H9 (cell line): ENCODE measurements at regions not wholly inside any gene's neighbourhood (a gene's known extent, or its start where the extent isn't known, plus 50 kb on each side); places are given as distances from the start of the nearest gene placed in this dataset.
"Not testable (repeated sequence)": the region's sequence is repeated elsewhere in the genome, so short reads cannot be mapped to it uniquely, and the experiment has no call there.

Experiments used
- DNase-seq: peaks from one replicate; pipeline ENCODE4 v3.0.0-alpha.2; 2017
- H2AFZ ChIP-seq: one replicate; pipeline ENCODE4 v1.6.1; 2013; ENCODE audit warnings: mild to moderate bottlenecking, low read length, control low read depth, moderate library complexity
- H2AK5ac ChIP-seq: 2 replicates; pipeline ENCODE4 v1.6.1; 2013; ENCODE audit warnings: low read length, control low read depth, mixed read lengths; ENCODE audit not compliant: insufficient read length
- H2BK120ac ChIP-seq: one replicate; pipeline ENCODE4 v1.6.1; 2013; ENCODE audit warnings: low read depth, mild to moderate bottlenecking, low read length, control low read depth, inconsistent platforms; ENCODE audit not compliant: poor library complexity, severe bottlenecking
- H2BK12ac ChIP-seq: 2 replicates; pipeline ENCODE4 v1.6.1; 2013; ENCODE audit warnings: low read length, control low read depth, mixed read lengths, low read depth; ENCODE audit not compliant: insufficient read length
- H2BK15ac ChIP-seq: 2 replicates; pipeline ENCODE4 v1.6.1; 2013; ENCODE audit warnings: low read depth, low read length, control low read depth
- H2BK20ac ChIP-seq: one replicate; pipeline ENCODE4 v1.6.1; 2013; ENCODE audit warnings: low read depth, mild to moderate bottlenecking, low read length, control low read depth, inconsistent platforms; ENCODE audit not compliant: poor library complexity, severe bottlenecking
- H2BK5ac ChIP-seq: 2 replicates; pipeline ENCODE4 v1.6.1; 2013; ENCODE audit warnings: low read length, control low read depth, mixed read lengths; ENCODE audit not compliant: insufficient read length
- H3K14ac ChIP-seq: 2 replicates; pipeline ENCODE4 v1.6.1; 2013; ENCODE audit warnings: low read length, control low read depth; ENCODE audit not compliant: insufficient read depth
- H3K18ac ChIP-seq: 2 replicates; pipeline ENCODE4 v1.6.1; 2013; ENCODE audit warnings: low read depth, mild to moderate bottlenecking, mixed read lengths, low read length, control low read depth; ENCODE audit not compliant: insufficient read length
- H3K23ac ChIP-seq: 2 replicates; pipeline ENCODE4 v1.6.1; 2013; ENCODE audit warnings: low read length, control low read depth, mixed read lengths, low read depth; ENCODE audit not compliant: insufficient read length
- H3K23me2 ChIP-seq: 2 replicates; pipeline ENCODE4 v1.6.1; 2013; ENCODE audit warnings: low read depth, mild to moderate bottlenecking, mixed read lengths, low read length, control low read depth; ENCODE audit not compliant: insufficient read length, poor library complexity, severe bottlenecking
- H3K27ac ChIP-seq: 2 replicates; pipeline ENCODE4 v1.5.1; 2013; ENCODE audit warnings: low read length, control low read depth, mixed read lengths, low read depth; ENCODE audit not compliant: insufficient read length
- H3K27me3 ChIP-seq: 2 replicates; pipeline ENCODE4 v1.6.1; 2013; ENCODE audit warnings: low read length, control low read depth, inconsistent platforms; ENCODE audit not compliant: insufficient read depth
- H3K4ac ChIP-seq: 2 replicates; pipeline ENCODE4 v1.6.1; 2013; ENCODE audit warnings: low read depth, mild to moderate bottlenecking, control low read depth, inconsistent platforms, low read length, moderate library complexity
- H3K4me1 ChIP-seq: 2 replicates; pipeline ENCODE4 v1.6.1; 2013; ENCODE audit warnings: low read length, control low read depth, inconsistent platforms; ENCODE audit not compliant: insufficient read depth
- H3K4me2 ChIP-seq: 2 replicates; pipeline ENCODE4 v1.6.1; 2013; ENCODE audit warnings: low read length, control low read depth, mixed read lengths; ENCODE audit not compliant: insufficient read length, insufficient read depth
- H3K56ac ChIP-seq: 2 replicates; pipeline ENCODE4 v1.6.1; 2013; ENCODE audit warnings: low read depth, mild to moderate bottlenecking, mixed read lengths, low read length, control low read depth; ENCODE audit not compliant: insufficient read length
- H3K79me1 ChIP-seq: 2 replicates; pipeline ENCODE4 v1.6.1; 2013; ENCODE audit warnings: low read depth, mild to moderate bottlenecking, moderate library complexity, low read length, control low read depth, inconsistent platforms; ENCODE audit not compliant: insufficient read depth, poor library complexity, severe bottlenecking
- H3K79me2 ChIP-seq: 2 replicates; pipeline ENCODE4 v1.6.1; 2013; ENCODE audit warnings: low read length, control low read depth, inconsistent platforms; ENCODE audit not compliant: insufficient read depth
- H3K9ac ChIP-seq: 2 replicates; pipeline ENCODE4 v1.6.1; 2013; ENCODE audit warnings: low read length, control low read depth, mixed read lengths; ENCODE audit not compliant: insufficient read length; ENCODE audit errors: extremely low read depth
- H3K9me3 ChIP-seq: one replicate; pipeline ENCODE4 v1.6.1; 2013; ENCODE audit warnings: low read depth, low read length, inconsistent platforms; ENCODE audit not compliant: control insufficient read depth
- H3T11ph ChIP-seq: one replicate; pipeline ENCODE4 v1.6.1; 2013; ENCODE audit warnings: mild to moderate bottlenecking, low read length, control low read depth, inconsistent platforms
- H4K20me1 ChIP-seq: one replicate; pipeline ENCODE4 v1.6.1; 2013; ENCODE audit not compliant: control insufficient read depth, insufficient read length, insufficient read depth
- H4K5ac ChIP-seq: 2 replicates; pipeline ENCODE4 v1.6.1; 2013; ENCODE audit warnings: low read depth, mild to moderate bottlenecking, mixed read lengths, low read length, control low read depth; ENCODE audit not compliant: insufficient read length
- H4K8ac ChIP-seq: replicated peaks from 2 replicates; pipeline ENCODE4 v1.6.1; 2013; ENCODE audit warnings: low read length, control low read depth, mixed read lengths, low read depth; ENCODE audit not compliant: insufficient read length
- H4K91ac ChIP-seq: 2 replicates; pipeline ENCODE4 v1.6.1; 2013; ENCODE audit warnings: low read depth, mild to moderate bottlenecking, moderate library complexity, mixed read lengths, low read length, control low read depth; ENCODE audit not compliant: insufficient read length
- H3K27ac Mint-ChIP-seq, 3 experiments: 2 replicates in 2 of 3; 3 replicates in 1 of 3; pipeline ENCODE4 v1.8.0; 2020 to 2021; ENCODE audit warnings: mixed read lengths in 3 of 3, mild to moderate bottlenecking in 1 of 3, moderate library complexity in 1 of 3
- H3K27me3 Mint-ChIP-seq: 2 replicates; pipeline ENCODE4 v1.8.0; 2021; ENCODE audit warnings: low read depth, mild to moderate bottlenecking, moderate library complexity, mixed read lengths
- H3K36me3 Mint-ChIP-seq, 3 experiments: 2 replicates in 2 of 3; 3 replicates in 1 of 3; pipeline ENCODE4 v1.8.0; 2020 to 2021; ENCODE audit warnings: low read depth in 3 of 3, mixed read lengths in 3 of 3; ENCODE audit not compliant: insufficient read depth in 1 of 3
- H3K4me1 Mint-ChIP-seq, 2 experiments: 2 replicates each; pipeline ENCODE4 v1.8.0; 2020; ENCODE audit warnings: mixed read lengths in 2 of 2
- H3K4me3 Mint-ChIP-seq, 2 experiments: 2 replicates in 1 of 2; 3 replicates in 1 of 2; pipeline ENCODE4 v1.8.0; 2020 to 2021; ENCODE audit warnings: mild to moderate bottlenecking in 2 of 2, mixed read lengths in 2 of 2, moderate library complexity in 1 of 2
- H3K9me3 Mint-ChIP-seq, 2 experiments: 2 replicates in 1 of 2; 3 replicates in 1 of 2; pipeline ENCODE4 v1.8.0; 2020; ENCODE audit warnings: mild to moderate bottlenecking in 2 of 2, mixed read lengths in 2 of 2, moderate library complexity in 1 of 2
- WGBS: extraction: QIAGEN DNeasy Blood & Tissue Kit; methylation state at CpG from one replicate; pipeline ENCODE4 v1.1.7; 2013; ENCODE audit warnings: missing lambda C conversion rate, low lambda C conversion rate, mixed read lengths; ENCODE audit not compliant: insufficient read length; ENCODE audit errors: extremely low coverage; 5-methylcytosine and 5-hydroxymethylcytosine counted together

GRCh38 chr22:48497743-48498520, 1329.7 kb downstream of the BRD1 start:
- WGBS: no CpG with 5 or more reads among the region's 16 CpGs
- H3K4me1 Mint-ChIP-seq: peaks cover 28 to 59% of the 10 kb centered on the region in 2 experiments
- not testable (repeated sequence) for H3K9me3 Mint-ChIP-seq, H4K91ac ChIP-seq, H2AK5ac ChIP-seq, H4K20me1 ChIP-seq, H2BK20ac ChIP-seq, H3K9me3 ChIP-seq, H3K4me1 ChIP-seq, H3K27me3 ChIP-seq, H3K79me2 ChIP-seq, H3K18ac ChIP-seq, H3K4me2 ChIP-seq, H2BK15ac ChIP-seq, H3K27ac ChIP-seq, H4K5ac ChIP-seq, H3K9ac ChIP-seq, H3K4ac ChIP-seq, H3K56ac ChIP-seq, H3T11ph ChIP-seq, H3K36me3 Mint-ChIP-seq, H3K4me3 Mint-ChIP-seq, H3K79me1 ChIP-seq, H2BK5ac ChIP-seq, H3K23ac ChIP-seq, H2BK120ac ChIP-seq, H2AFZ ChIP-seq, H3K27ac Mint-ChIP-seq, H3K14ac ChIP-seq, H3K23me2 ChIP-seq, H2BK12ac ChIP-seq, H4K8ac ChIP-seq, H3K27me3 Mint-ChIP-seq
- peak; percentile 79 for DNase-seq
